CD4-positive, alpha-beta T cell (primary cell): ENCODE measurements at regions not wholly inside any gene's neighbourhood (a gene's known extent, or its start where the extent isn't known, plus 50 kb on each side); places are given as distances from the start of the nearest gene placed in this dataset.

Experiments used
- ATAC-seq: fragments of 200-7000 bp; cut with Tn5 transposase; one replicate; pipeline ENCODE4 v1.10.0; 2022; ENCODE audit warnings: mild to moderate bottlenecking; ENCODE audit not compliant: poor library complexity
- CTCF ChIA-PET: fragments of 350-600 bp; sonication (Branson Sonifier 250); formaldehyde crosslinking; loops from one replicate; lab custom pipeline; 2021; ENCODE audit warnings: antibody characterized with exemption, inconsistent platforms; lab: Charles Lee
- POLR2A ChIA-PET: fragments of 350-600 bp; sonication (Branson Sonifier 250); formaldehyde crosslinking; loops from one replicate; lab custom pipeline; 2021; ENCODE audit warnings: antibody characterized with exemption, inconsistent platforms; lab: Charles Lee
- DNase-seq, 14 experiments: peaks; one replicate each; pipeline ENCODE4 v3.0.0-alpha.2; 2013 to 2020; ENCODE audit warnings: mixed read lengths in 2 of 14
- H3K27ac ChIP-seq, 2 donors: one replicate each; pipeline versions ENCODE4 v1.5.1 to v1.7.0; 2013; ENCODE audit warnings: low read length in 2 of 2, low read depth in 1 of 2, mild to moderate bottlenecking in 1 of 2
- H3K27me3 ChIP-seq, 2 experiments: 1 replicate in 1 of 2; 2 replicates in 1 of 2; pipeline versions ENCODE4 v1.6.1 to v1.7.0; 2013; ENCODE audit warnings: low read length in 2 of 2, control low read depth in 1 of 2, mild to moderate bottlenecking in 1 of 2, moderate library complexity in 1 of 2; ENCODE audit not compliant: insufficient read depth in 2 of 2, control insufficient read depth in 1 of 2
- H3K36me3 ChIP-seq: one replicate; pipeline ENCODE4 v1.6.1; 2013; ENCODE audit warnings: low read length, control low read depth; ENCODE audit not compliant: insufficient read depth
- H3K4me1 ChIP-seq: one replicate; pipeline ENCODE4 v1.6.1; 2013; ENCODE audit warnings: low read length, control low read depth; ENCODE audit not compliant: insufficient read depth
- H3K4me3 ChIP-seq: one replicate; pipeline ENCODE4 v1.5.1; 2013; ENCODE audit warnings: mild to moderate bottlenecking, low read length, moderate library complexity
- H3K9me3 ChIP-seq, 2 experiments: 1 replicate in 1 of 2; 2 replicates in 1 of 2; pipeline versions ENCODE4 v1.6.1 to v1.7.0; 2013; ENCODE audit warnings: low read length in 2 of 2, mild to moderate bottlenecking in 2 of 2, control low read depth in 1 of 2, moderate library complexity in 1 of 2; ENCODE audit not compliant: control insufficient read depth in 1 of 2, insufficient read depth in 1 of 2
- H3K27ac Mint-ChIP-seq: one replicate; pipeline ENCODE4 v1.8.0; 2020; ENCODE audit warnings: mixed read lengths
- H3K27me3 Mint-ChIP-seq: one replicate; pipeline ENCODE4 v1.8.0; 2021; ENCODE audit warnings: mixed read lengths
- H3K36me3 Mint-ChIP-seq: one replicate; pipeline ENCODE4 v1.8.0; 2021; ENCODE audit warnings: low read depth, mixed read lengths
- H3K4me1 Mint-ChIP-seq: one replicate; pipeline ENCODE4 v1.8.0; 2021; ENCODE audit warnings: low read depth, mixed read lengths
- H3K4me3 Mint-ChIP-seq: one replicate; pipeline ENCODE4 v1.8.0; 2020; ENCODE audit warnings: mild to moderate bottlenecking, mixed read lengths
- H3K9me3 Mint-ChIP-seq: one replicate; pipeline ENCODE4 v1.8.0; 2020; ENCODE audit warnings: mixed read lengths
- CTCF ChIP-seq: fragments of 200-600 bp; IDR thresholded peaks from one replicate; pipeline ENCODE4 v1.8.0; 2022; ENCODE audit warnings: antibody characterized with exemption, mild to moderate bottlenecking
- intact Hi-C, 2 experiments: fragments of 100-400 bp; cut with DNase I in 1 of 2; cut with micrococcal nuclease in 1 of 2; formaldehyde crosslinking; loops; one replicate each; pipeline versions ENCODE4 v1.15.1 to v1.9.0; 2023 to 2025; cut with DNase I, micrococcal nuclease

GRCh38 chr9:28696960-28697359, 1123.7 kb upstream of the C9orf72 start:
- Mint-ChIP-seq H3K27ac (no peak overlapping the region), H3K9me3 (peaks cover 16% of the 10 kb centered on the region), H3K4me1 (no peaks in the 10 kb centered on the region), H3K27me3 (no peaks in the 10 kb centered on the region), H3K36me3 (no peaks in the 10 kb centered on the region), H3K4me3 (no peak overlapping the region)
- Histone ChIP-seq H3K9me3 (no peaks in the 10 kb centered on the region), H3K36me3 (no peaks in the 10 kb centered on the region), H3K27me3 (no peaks in the 10 kb centered on the region), H3K4me1 (no peaks in the 10 kb centered on the region), H3K27ac (no peak overlapping the region), H3K4me3 (no peak overlapping the region)
- DNase-seq (no peak), ATAC-seq (no peak)
- no peak for TF ChIP-seq CTCF
- POLR2A ChIA-PET, result no interaction called here
- intact Hi-C loops, result no loop called here
- CTCF ChIA-PET, result no interaction called here

- H3K36me3 ChIP-seq, result no peaks in the 10 kb centered on the region
- Mint-ChIP-seq H3K4me3 (no peak overlapping the region), H3K27me3 (no peaks in the 10 kb centered on the region), H3K4me1 (no peaks in the 10 kb centered on the region), H3K27ac (no peak overlapping the region), H3K36me3 (no peaks in the 10 kb centered on the region), H3K9me3 (peaks cover 17% of the 10 kb centered on the region)
- intact Hi-C loops, result no loop called here
- no peaks in the 10 kb centered on the region for H3K27me3 ChIP-seq
- ATAC-seq (no peak), DNase-seq (no peak)
- no peak overlapping the region for H3K4me3 ChIP-seq
- ChIA-PET CTCF (no interaction called here), POLR2A (no interaction called here)
- H3K27ac ChIP-seq, result no peak overlapping the region
- no peaks in the 10 kb centered on the region for H3K4me1 ChIP-seq
- no peak for TF ChIP-seq CTCF
- H3K9me3 ChIP-seq, result no peaks in the 10 kb centered on the region
Measured at GRCh38 chr9:28699632-28700031, 1126.4 kb upstream of the C9orf72 start.

- no peak for ATAC-seq
- H3K9me3 Mint-ChIP-seq, result peaks cover 2% of the 10 kb centered on the region
- Histone ChIP-seq H3K36me3 (no peaks in the 10 kb centered on the region), H3K4me3 (no peak overlapping the region), H3K9me3 (no peaks in the 10 kb centered on the region), H3K27ac (no peak overlapping the region), H3K27me3 (no peaks in the 10 kb centered on the region), H3K4me1 (no peaks in the 10 kb centered on the region)
- POLR2A ChIA-PET, result no interaction called here
- no peak overlapping the region for H3K4me3 Mint-ChIP-seq
- H3K36me3 Mint-ChIP-seq, result no peaks in the 10 kb centered on the region
- DNase-seq, result no peak
- H3K4me1 Mint-ChIP-seq, result no peaks in the 10 kb centered on the region
- no peak overlapping the region for H3K27ac Mint-ChIP-seq
- no peak for TF ChIP-seq CTCF
- no peaks in the 10 kb centered on the region for H3K27me3 Mint-ChIP-seq
- CTCF ChIA-PET, result no interaction called here
- intact Hi-C loops, result no loop called here
Measured at GRCh38 chr9:28707616-28708015, 1134.3 kb upstream of the C9orf72 start.
